Mesendoderm (in vitro differentiated cells): ENCODE measurements at regions not wholly inside any gene's neighbourhood (a gene's known extent, or its start where the extent isn't known, plus 50 kb on each side); places are given as distances from the start of the nearest gene placed in this dataset.

Source experiments
- DNase-seq: peaks from one replicate; pipeline ENCODE4 v3.0.0; 2013
- H2AK5ac ChIP-seq: 2 replicates; pipeline ENCODE4 v1.6.1; 2013; ENCODE audit warnings: low read length, inconsistent platforms
- H2BK120ac ChIP-seq: 2 replicates; pipeline ENCODE4 v1.6.1; 2013; ENCODE audit warnings: low read depth, mild to moderate bottlenecking, low read length, moderate library complexity, mixed read lengths
- H2BK15ac ChIP-seq: replicated peaks from 2 replicates; pipeline ENCODE4 v1.6.1; 2013; ENCODE audit warnings: low read depth, mild to moderate bottlenecking, moderate library complexity
- H2BK5ac ChIP-seq: 2 replicates; pipeline ENCODE4 v1.6.1; 2013; ENCODE audit warnings: low read length, inconsistent platforms
- H3K18ac ChIP-seq: 2 replicates; pipeline ENCODE4 v1.6.1; 2013; ENCODE audit warnings: mild to moderate bottlenecking, low read length, mixed read lengths
- H3K23ac ChIP-seq: one replicate; pipeline ENCODE4 v1.6.1; 2013; ENCODE audit warnings: low read length
- H3K27ac ChIP-seq: 2 replicates; pipeline ENCODE4 v1.5.1; 2013; ENCODE audit warnings: low read depth, mild to moderate bottlenecking, inconsistent platforms, low read length, moderate library complexity
- H3K27me3 ChIP-seq: 2 replicates; pipeline ENCODE4 v1.6.1; 2013; ENCODE audit warnings: low read length, control low read depth, mild to moderate bottlenecking, inconsistent platforms; ENCODE audit not compliant: insufficient read depth, poor library complexity
- H3K36me3 ChIP-seq: 2 replicates; pipeline ENCODE4 v1.6.1; 2013; ENCODE audit warnings: low read length, inconsistent platforms; ENCODE audit not compliant: control insufficient read depth, insufficient read depth
- H3K4ac ChIP-seq: one replicate; pipeline ENCODE4 v1.6.1; 2013; ENCODE audit warnings: low read depth, mild to moderate bottlenecking, low read length, moderate library complexity
- H3K4me1 ChIP-seq: 2 replicates; pipeline ENCODE4 v1.6.1; 2013; ENCODE audit warnings: low read depth, low read length, inconsistent platforms; ENCODE audit not compliant: control insufficient read depth
- H3K4me2 ChIP-seq: 2 replicates; pipeline ENCODE4 v1.6.1; 2013; ENCODE audit warnings: low read length
- H3K4me3 ChIP-seq: 2 replicates; pipeline ENCODE4 v1.5.1; 2013; ENCODE audit warnings: mild to moderate bottlenecking, low read length
- H3K56ac ChIP-seq: one replicate; pipeline ENCODE4 v1.6.1; 2013; ENCODE audit warnings: low read length
- H3K79me1 ChIP-seq: 2 replicates; pipeline ENCODE4 v1.6.1; 2013; ENCODE audit warnings: low read length, inconsistent platforms
- H3K79me2 ChIP-seq: 2 replicates; pipeline ENCODE4 v1.6.1; 2013; ENCODE audit warnings: mild to moderate bottlenecking, low read length; ENCODE audit not compliant: control insufficient read depth, insufficient read depth
- H3K9ac ChIP-seq: 2 replicates; pipeline ENCODE4 v1.6.1; 2013; ENCODE audit warnings: low read length, inconsistent platforms
- H4K5ac ChIP-seq: one replicate; pipeline ENCODE4 v1.6.1; 2013; ENCODE audit warnings: low read length
- H4K8ac ChIP-seq: one replicate; pipeline ENCODE4 v1.6.1; 2013; ENCODE audit warnings: low read depth, mild to moderate bottlenecking, control low read depth, low read length, moderate library complexity
- WGBS: extraction: QIAGEN DNeasy Blood & Tissue Kit; methylation state at CpG from one replicate; pipeline ENCODE4 v1.1.7; 2013; ENCODE audit warnings: low lambda C conversion rate, missing lambda C conversion rate; ENCODE audit not compliant: insufficient coverage; ENCODE audit errors: extremely low coverage; 5-methylcytosine and 5-hydroxymethylcytosine counted together

- no CpG with 5 or more reads among the region's 1 CpG for WGBS
- Histone ChIP-seq H3K79me2 (no peaks in the 10 kb centered on the region), H3K4me1 (no peaks in the 10 kb centered on the region), H3K56ac (no peak overlapping the region), H3K27ac (no peak overlapping the region), H4K5ac (no peak overlapping the region), H2AK5ac (no peak overlapping the region), H3K4me2 (no peak overlapping the region), H3K9ac (no peak overlapping the region), H2BK5ac (no peak overlapping the region), H3K4ac (no peak overlapping the region), H3K4me3 (no peak overlapping the region), H3K18ac (no peak overlapping the region), H3K23ac (no peak overlapping the region), H3K27me3 (no peaks in the 10 kb centered on the region), H3K36me3 (no peaks in the 10 kb centered on the region), H4K8ac (no peak overlapping the region), H3K79me1 (no peaks in the 10 kb centered on the region), H2BK120ac (no peak overlapping the region), H2BK15ac (no peak overlapping the region)
- DNase-seq = no peak
Observed at GRCh38 chr18:34280000-34280399, 55.3 kb upstream of the NOL4 start.

- Histone ChIP-seq H3K4me3 (no peak overlapping the region), H2BK5ac (no peak overlapping the region), H3K27me3 (no peaks in the 10 kb centered on the region), H4K8ac (no peak overlapping the region), H3K36me3 (no peaks in the 10 kb centered on the region), H3K9ac (no peak overlapping the region), H2AK5ac (no peak overlapping the region), H3K4ac (no peak overlapping the region), H3K79me1 (no peaks in the 10 kb centered on the region), H3K79me2 (no peaks in the 10 kb centered on the region), H3K18ac (no peak overlapping the region), H3K56ac (no peak overlapping the region), H2BK15ac (no peak overlapping the region), H3K4me2 (no peak overlapping the region), H2BK120ac (no peak overlapping the region), H3K4me1 (no peaks in the 10 kb centered on the region), H3K27ac (no peak overlapping the region), H3K23ac (no peak overlapping the region), H4K5ac (no peak overlapping the region)
- peak; percentile 9 for DNase-seq
- no CpG with 5 or more reads among the region's 4 CpGs for WGBS
Observed at GRCh38 chr18:34280653-34281052, 55.9 kb upstream of the NOL4 start.

- no peaks in the 10 kb centered on the region for H3K36me3 ChIP-seq
- no peak overlapping the region for H4K8ac ChIP-seq
- H3K79me2 ChIP-seq = no peaks in the 10 kb centered on the region
- H4K5ac ChIP-seq = no peak overlapping the region
- H3K23ac ChIP-seq = no peak overlapping the region
- H3K4me1 ChIP-seq = no peaks in the 10 kb centered on the region
- no peak for DNase-seq
- no peak overlapping the region for H2AK5ac ChIP-seq
- no peaks in the 10 kb centered on the region for H3K79me1 ChIP-seq
- H3K4ac ChIP-seq = no peak overlapping the region
- no CpG with 5 or more reads among the region's 2 CpGs for WGBS
- H2BK120ac ChIP-seq = no peak overlapping the region
- no peak overlapping the region for H3K9ac ChIP-seq
- H3K4me3 ChIP-seq = no peak overlapping the region
- H2BK5ac ChIP-seq = no peak overlapping the region
- no peak overlapping the region for H3K56ac ChIP-seq
- H3K4me2 ChIP-seq = no peak overlapping the region
- H3K27ac ChIP-seq = no peak overlapping the region
- no peaks in the 10 kb centered on the region for H3K27me3 ChIP-seq
- H3K18ac ChIP-seq = no peak overlapping the region
- no peak overlapping the region for H2BK15ac ChIP-seq
Observed at GRCh38 chr18:34281290-34281689, 56.6 kb upstream of the NOL4 start.

- WGBS = no CpG with 5 or more reads among the region's 3 CpGs
- H2BK15ac ChIP-seq = no peak overlapping the region
Observed at GRCh38 chr18:34281722-34282121, 57.0 kb upstream of the NOL4 start.

GRCh38 chr18:34283506-34283905 is 58.8 kb upstream of the NOL4 start:
- no peak overlapping the region for H3K4ac ChIP-seq
- no peaks in the 10 kb centered on the region for H3K79me2 ChIP-seq
- H2BK5ac ChIP-seq = no peak overlapping the region
- H3K4me3 ChIP-seq = no peak overlapping the region
- H3K23ac ChIP-seq = no peak overlapping the region
- no peak overlapping the region for H4K8ac ChIP-seq
- no peak overlapping the region for H2AK5ac ChIP-seq
- H3K27me3 ChIP-seq = no peaks in the 10 kb centered on the region
- no peak overlapping the region for H3K4me2 ChIP-seq
- H3K18ac ChIP-seq = no peak overlapping the region
- H3K9ac ChIP-seq = no peak overlapping the region
- H3K27ac ChIP-seq = no peak overlapping the region
- peak; percentile 18 for DNase-seq
- H2BK120ac ChIP-seq = no peak overlapping the region
- H4K5ac ChIP-seq = no peak overlapping the region
- H3K4me1 ChIP-seq = no peaks in the 10 kb centered on the region
- H3K36me3 ChIP-seq = no peaks in the 10 kb centered on the region
- H2BK15ac ChIP-seq = no peak overlapping the region
- H3K56ac ChIP-seq = no peak overlapping the region
- no peaks in the 10 kb centered on the region for H3K79me1 ChIP-seq
- WGBS = no CpG with 5 or more reads among the region's 1 CpG

More at GRCh38 chr18:34281722-34282121, 57.0 kb upstream of the NOL4 start:
- H3K4me3 ChIP-seq = no peak overlapping the region
- no peak overlapping the region for H3K23ac ChIP-seq
- H3K27ac ChIP-seq = no peak overlapping the region
- no peak overlapping the region for H3K4me2 ChIP-seq
- H3K18ac ChIP-seq = no peak overlapping the region
- no peaks in the 10 kb centered on the region for H3K27me3 ChIP-seq
- no peaks in the 10 kb centered on the region for H3K79me1 ChIP-seq
- no peak overlapping the region for H4K5ac ChIP-seq
- H4K8ac ChIP-seq = no peak overlapping the region
- H3K4me1 ChIP-seq = no peaks in the 10 kb centered on the region
- no peak overlapping the region for H3K9ac ChIP-seq
- H2BK120ac ChIP-seq = no peak overlapping the region
- H3K56ac ChIP-seq = no peak overlapping the region
- H3K36me3 ChIP-seq = no peaks in the 10 kb centered on the region
- H2BK5ac ChIP-seq = no peak overlapping the region
- H3K79me2 ChIP-seq = no peaks in the 10 kb centered on the region
- DNase-seq = no peak
- no peak overlapping the region for H2AK5ac ChIP-seq
- H3K4ac ChIP-seq = no peak overlapping the region

- Histone ChIP-seq H3K27me3 (no peaks in the 10 kb centered on the region), H3K36me3 (no peaks in the 10 kb centered on the region), H3K56ac (no peak overlapping the region), H4K5ac (no peak overlapping the region), H4K8ac (no peak overlapping the region), H2AK5ac (no peak overlapping the region), H3K79me2 (no peaks in the 10 kb centered on the region), H3K4me2 (no peak overlapping the region), H3K27ac (no peak overlapping the region), H3K9ac (no peak overlapping the region), H3K18ac (no peak overlapping the region), H3K23ac (no peak overlapping the region), H2BK120ac (no peak overlapping the region), H3K4me3 (no peak overlapping the region), H3K4me1 (no peaks in the 10 kb centered on the region), H2BK15ac (no peak overlapping the region), H2BK5ac (no peak overlapping the region), H3K4ac (no peak overlapping the region), H3K79me1 (no peaks in the 10 kb centered on the region)
- no peak for DNase-seq
Observed at GRCh38 chr18:34287825-34288224, 63.1 kb upstream of the NOL4 start.
